ENCODE measurements at regions not wholly inside any gene's neighbourhood (a gene's known extent, or its start where the extent isn't known, plus 50 kb on each side); places are given as distances from the start of the nearest gene placed in this dataset.

GRCh38 chr1:34286511-34286910 is 109.8 kb downstream of the C1orf94 start:
- CTCF ChIA-PET (ENCODE audit: unreplicated experiment) = no interaction called here
- no peak overlapping the region for H3K4me3 ChIP-seq (ENCODE audit: low read depth, low read length, poor library complexity, severe bottlenecking)

GRCh38 chr1:34290831-34291230 is 114.1 kb downstream of the C1orf94 start:
- H3K4me2 ChIP-seq (ENCODE audit: low read length) = no peak overlapping the region
- intact Hi-C loops (cut with micrococcal nuclease; ENCODE audit: unreplicated experiment) = no loop called here
- no peak overlapping the region for H3K4me3 ChIP-seq (ENCODE audit: low read depth, low read length, poor library complexity, severe bottlenecking)
- no peak overlapping the region for H2AFZ ChIP-seq (ENCODE audit: low read length)
- H3K4me1 ChIP-seq (ENCODE audit: insufficient read depth, low read length, poor library complexity, severe bottlenecking) = no peaks in the 10 kb centered on the region
- no peaks in the 10 kb centered on the region for H3K79me2 ChIP-seq (ENCODE audit: insufficient read depth, low read depth, low read length)
- no peaks in the 10 kb centered on the region for H3K9me2 ChIP-seq (ENCODE audit: insufficient read depth, low read length)
- TF ChIP-seq CTCF (conservative IDR thresholded peaks at IDR 0.05; ENCODE audit: low read length) (no peak), EZH2phosphoT487 (IDR thresholded peaks at IDR 0.05; ENCODE audit: borderline replicate concordance, low read depth, low read length) (no peak)
- no peaks in the 10 kb centered on the region for H4K20me1 ChIP-seq (ENCODE audit: insufficient read depth, low read length)
- H3K9me3 ChIP-seq (ENCODE audit: low read length) = no peaks in the 10 kb centered on the region
- DNase-seq (ENCODE audit: low spot score) = no peak
- ChIA-PET POLR2A (no interaction called here), CTCF (ENCODE audit: unreplicated experiment) (no interaction called here)
- no peaks in the 10 kb centered on the region for H3K36me3 ChIP-seq (ENCODE audit: insufficient read depth, low read length)
- H3K27ac ChIP-seq (ENCODE audit: low read depth, low read length, poor library complexity, severe bottlenecking) = no peak overlapping the region
- no TSS peak for BruUV-seq (replicated peaks)

More at GRCh38 chr1:34286511-34286910, 109.8 kb downstream of the C1orf94 start:
- no TSS peak for BruUV-seq (replicated peaks)
- POLR2A ChIA-PET = no interaction called here
- H3K9me2 ChIP-seq (ENCODE audit: insufficient read depth, low read length) = no peaks in the 10 kb centered on the region
- TF ChIP-seq CTCF (conservative IDR thresholded peaks at IDR 0.05; ENCODE audit: low read length) (no peak), EZH2phosphoT487 (IDR thresholded peaks at IDR 0.05; ENCODE audit: borderline replicate concordance, low read depth, low read length) (no peak)
- no peak overlapping the region for H3K4me2 ChIP-seq (ENCODE audit: low read length)
- H3K27ac ChIP-seq (ENCODE audit: low read depth, low read length, poor library complexity, severe bottlenecking) = no peak overlapping the region
- H4K20me1 ChIP-seq (ENCODE audit: insufficient read depth, low read length) = no peaks in the 10 kb centered on the region
- no peaks in the 10 kb centered on the region for H3K9me3 ChIP-seq (ENCODE audit: low read length)
- no peaks in the 10 kb centered on the region for H3K36me3 ChIP-seq (ENCODE audit: insufficient read depth, low read length)
- no peak overlapping the region for H2AFZ ChIP-seq (ENCODE audit: low read length)
- intact Hi-C loops (cut with micrococcal nuclease; ENCODE audit: unreplicated experiment) = no loop called here
- H3K79me2 ChIP-seq (ENCODE audit: insufficient read depth, low read depth, low read length) = no peaks in the 10 kb centered on the region
- no peak for DNase-seq (ENCODE audit: low spot score)
- H3K4me1 ChIP-seq (ENCODE audit: insufficient read depth, low read length, poor library complexity, severe bottlenecking) = no peaks in the 10 kb centered on the region

GRCh38 chr1:34292472-34292871 is 115.8 kb downstream of the C1orf94 start:
- BruUV-seq (replicated peaks) = no TSS peak
- no peaks in the 10 kb centered on the region for H3K36me3 ChIP-seq (ENCODE audit: insufficient read depth, low read length)
- H3K4me1 ChIP-seq (ENCODE audit: insufficient read depth, low read length, poor library complexity, severe bottlenecking) = no peaks in the 10 kb centered on the region
- H2AFZ ChIP-seq (ENCODE audit: low read length) = no peak overlapping the region
- H3K4me3 ChIP-seq (ENCODE audit: low read depth, low read length, poor library complexity, severe bottlenecking) = no peak overlapping the region
- no peak overlapping the region for H3K4me2 ChIP-seq (ENCODE audit: low read length)
- H3K79me2 ChIP-seq (ENCODE audit: insufficient read depth, low read depth, low read length) = no peaks in the 10 kb centered on the region
- TF ChIP-seq EZH2phosphoT487 (IDR thresholded peaks at IDR 0.05; ENCODE audit: borderline replicate concordance, low read depth, low read length) (no peak), CTCF (conservative IDR thresholded peaks at IDR 0.05; ENCODE audit: low read length) (no peak)
- H4K20me1 ChIP-seq (ENCODE audit: insufficient read depth, low read length) = no peaks in the 10 kb centered on the region
- no peak for DNase-seq (ENCODE audit: low spot score)
- no peak overlapping the region for H3K27ac ChIP-seq (ENCODE audit: low read depth, low read length, poor library complexity, severe bottlenecking)
- ChIA-PET CTCF (ENCODE audit: unreplicated experiment) (no interaction called here), POLR2A (no interaction called here)
- no peaks in the 10 kb centered on the region for H3K9me3 ChIP-seq (ENCODE audit: low read length)
- intact Hi-C loops (cut with micrococcal nuclease; ENCODE audit: unreplicated experiment) = no loop called here
- no peaks in the 10 kb centered on the region for H3K9me2 ChIP-seq (ENCODE audit: insufficient read depth, low read length)

Data from OCI-LY7 (cell line).